Kidney (tissue), 13 donors: ENCODE measurements at regions not wholly inside any gene's neighbourhood (a gene's known extent, or its start where the extent isn't known, plus 50 kb on each side); places are given as distances from the start of the nearest gene placed in this dataset.

Experiments used
- DNase-seq, 5 donors: peaks; one replicate each; pipeline ENCODE4 v3.0.0-alpha.2; 2013 to 2020
- FAIRE-seq: peaks from 2 replicates; lab custom pipeline; 2012; peaks lifted over from hg19 to GRCh38; lab: Jason Lieb, UNC
- H3K27ac ChIP-seq, 2 donors: one replicate each; pipeline ENCODE4 v1.7.0; 2013; ENCODE audit warnings: low read depth in 2 of 2, low read length in 2 of 2, inconsistent platforms in 1 of 2
- H3K27me3 ChIP-seq: one replicate; pipeline ENCODE4 v1.7.1; 2013; ENCODE audit warnings: low read length, inconsistent platforms; ENCODE audit not compliant: control insufficient read depth, insufficient read depth
- H3K36me3 ChIP-seq, 3 donors: one replicate each; pipeline versions ENCODE4 v1.7.0 to v1.7.1; 2013; ENCODE audit warnings: low read length in 3 of 3, control low read depth in 1 of 3, inconsistent platforms in 1 of 3; ENCODE audit not compliant: insufficient read depth in 3 of 3, control insufficient read depth in 2 of 3
- H3K4me1 ChIP-seq, 3 donors: one replicate each; pipeline versions ENCODE4 v1.7.0 to v1.7.1; 2013; ENCODE audit warnings: low read length in 3 of 3, inconsistent platforms in 1 of 3, low read depth in 1 of 3; ENCODE audit not compliant: control insufficient read depth in 2 of 3, insufficient read depth in 2 of 3
- H3K4me3 ChIP-seq, 3 donors: one replicate each; pipeline versions ENCODE4 v1.7.0 to v1.8.1; 2013; ENCODE audit warnings: low read length in 3 of 3, control low read depth in 1 of 3, inconsistent platforms in 1 of 3
- H3K9ac ChIP-seq, 3 donors: one replicate each; pipeline versions ENCODE4 v1.7.0 to v1.7.1; 2013; ENCODE audit warnings: low read length in 3 of 3, control low read depth in 1 of 3, inconsistent platforms in 1 of 3
- H3K9me3 ChIP-seq, 3 donors: one replicate each; pipeline versions ENCODE4 v1.7.0 to v1.7.1; 2013; ENCODE audit warnings: low read length in 3 of 3, control low read depth in 1 of 3, inconsistent platforms in 1 of 3; ENCODE audit not compliant: control insufficient read depth in 2 of 3, insufficient read depth in 1 of 3
- CTCF ChIP-seq: IDR thresholded peaks from 3 replicates; pipeline ENCODE4 v1.5.1; 2012; ENCODE audit warnings: mild to moderate bottlenecking, moderate library complexity, borderline replicate concordance; ENCODE audit not compliant: insufficient read depth; ENCODE audit errors: extremely low read depth
- intact Hi-C: fragments of 100-400 bp; cut with DNase I; formaldehyde crosslinking; loops from one replicate; pipeline ENCODE4 v1.11.1; 2022
- donor health status: control.
- donor health status: control.
- donor health status: control.
- donor health status: control.
- donor health status: control.
- donor health status: DM: yes; HTN: yes; CAD: no.
- donor health status: Normal renal cell carcinoma (clear cell type).

- intact Hi-C loops, result no loop called here
- H3K9ac ChIP-seq, result no peak overlapping the region
- H3K9me3 ChIP-seq, result no peaks in the 10 kb centered on the region
- no peaks in the 10 kb centered on the region for H3K4me1 ChIP-seq
- H3K36me3 ChIP-seq, result no peaks in the 10 kb centered on the region
- TF ChIP-seq CTCF, result no peak
- no peak for DNase-seq
- H3K27me3 ChIP-seq, result no peaks in the 10 kb centered on the region
- no peak overlapping the region for H3K27ac ChIP-seq
- FAIRE-seq, result no peak
- H3K4me3 ChIP-seq, result no peak overlapping the region
Observed at GRCh38 chr5:126309860-126310259, 113.3 kb upstream of the GRAMD2B start.

DNA sequence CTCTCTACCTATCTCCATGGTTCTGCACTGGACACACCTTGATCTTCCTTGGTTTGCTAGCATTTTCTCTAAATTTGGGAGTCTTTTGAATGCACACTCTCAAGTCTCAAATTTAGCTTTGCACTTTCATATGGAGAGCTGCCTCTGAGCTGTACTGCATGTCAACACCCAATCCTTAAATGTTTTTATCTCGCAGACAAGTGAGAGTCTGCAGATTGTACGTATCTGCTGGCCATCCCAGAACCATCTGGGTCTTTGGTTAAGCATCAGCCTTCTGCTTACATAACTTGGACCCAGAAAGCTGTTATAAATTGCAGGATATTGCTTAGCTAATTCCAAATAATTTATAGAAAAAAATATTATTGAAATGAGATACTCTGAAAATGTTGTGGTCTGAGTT, 111.4 kb upstream of the GRAMD2B start:
- no peak overlapping the region for H3K9ac ChIP-seq
- no peak overlapping the region for H3K27ac ChIP-seq
- H3K9me3 ChIP-seq, result no peaks in the 10 kb centered on the region
- intact Hi-C loops, result no loop called here
- H3K27me3 ChIP-seq, result no peaks in the 10 kb centered on the region
- H3K36me3 ChIP-seq, result no peaks in the 10 kb centered on the region
- H3K4me1 ChIP-seq, result no peaks in the 10 kb centered on the region
- no peak for TF ChIP-seq CTCF
- FAIRE-seq, result no peak
- H3K4me3 ChIP-seq, result no peak overlapping the region
- no peak for DNase-seq

DNA sequence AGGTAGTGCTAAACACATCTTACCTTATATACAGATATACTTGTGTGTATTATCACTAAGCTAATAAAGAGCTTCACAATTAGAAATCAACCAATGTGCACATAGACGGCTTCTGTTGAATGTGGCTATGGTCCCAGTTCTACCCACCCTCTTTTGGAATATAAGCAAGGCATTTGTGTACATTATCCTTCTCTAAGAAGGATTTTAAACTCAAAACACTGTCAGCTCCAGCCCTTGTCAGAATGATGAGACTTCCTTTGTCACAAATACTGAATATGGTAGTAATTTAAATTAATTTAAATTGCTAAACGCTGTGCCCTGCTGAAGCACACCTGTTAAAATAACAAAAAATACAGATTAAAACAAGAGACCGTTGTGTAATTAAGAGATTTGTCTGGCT, 107.9 kb upstream of the GRAMD2B start:
- intact Hi-C loops, result no loop called here
- DNase-seq, result no peak
- TF ChIP-seq CTCF, result no peak

DNA sequence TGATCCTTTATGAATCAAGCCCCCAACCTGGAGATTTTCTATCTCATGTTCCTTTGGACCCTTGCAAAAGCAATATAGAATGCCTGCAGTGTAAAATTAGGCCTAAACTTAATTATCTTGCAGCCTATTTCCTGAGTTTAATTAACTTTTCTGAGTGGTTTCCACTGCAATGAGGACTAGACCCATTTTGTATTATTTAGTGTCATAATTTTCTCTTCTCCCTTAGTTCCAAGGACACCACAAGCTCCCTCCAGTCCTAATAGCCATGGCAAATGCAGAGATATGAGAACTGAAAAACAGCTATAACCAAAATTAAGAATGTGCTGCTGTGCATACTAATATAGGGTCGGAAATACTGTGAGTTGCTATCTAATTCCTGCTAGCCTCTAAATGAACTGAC, 90.9 kb upstream of the GRAMD2B start:
- no peak for TF ChIP-seq CTCF
- no peaks in the 10 kb centered on the region for H3K27me3 ChIP-seq
- FAIRE-seq, result no peak

More for the DNA sequence above, 107.9 kb upstream of the GRAMD2B start:
- H3K36me3 ChIP-seq, result no peaks in the 10 kb centered on the region
- no peak overlapping the region for H3K4me3 ChIP-seq
- no peaks in the 10 kb centered on the region for H3K27me3 ChIP-seq
- no peaks in the 10 kb centered on the region for H3K9me3 ChIP-seq
- no peak for FAIRE-seq
- no peaks in the 10 kb centered on the region for H3K4me1 ChIP-seq
- H3K9ac ChIP-seq, result no peak overlapping the region
- H3K27ac ChIP-seq, result no peak overlapping the region

More for the DNA sequence above, 90.9 kb upstream of the GRAMD2B start:
- H3K36me3 ChIP-seq, result no peaks in the 10 kb centered on the region
- intact Hi-C loops, result no loop called here
- H3K9me3 ChIP-seq, result no peaks in the 10 kb centered on the region
- no peak overlapping the region for H3K27ac ChIP-seq
- no peak overlapping the region for H3K4me3 ChIP-seq
- H3K4me1 ChIP-seq, result no peaks in the 10 kb centered on the region
- no peak overlapping the region for H3K9ac ChIP-seq
- DNase-seq, result no peak
